C4-2B (cell line): ENCODE measurements at regions not wholly inside any gene's neighbourhood (a gene's known extent, or its start where the extent isn't known, plus 50 kb on each side); places are given as distances from the start of the nearest gene placed in this dataset.

Experiments
- ZFX ChIP-seq: fragments of 450-650 bp; IDR thresholded peaks from 2 replicates; pipeline ENCODE4 v1.6.1; 2017
- TF ChIP-seq, protein P1 (sequence below): fragments of 450-650 bp; conservative IDR thresholded peaks from 2 replicates; pipeline ENCODE4 v1.5.1; 2017; ENCODE audit warnings: mild to moderate bottlenecking

DNA sequence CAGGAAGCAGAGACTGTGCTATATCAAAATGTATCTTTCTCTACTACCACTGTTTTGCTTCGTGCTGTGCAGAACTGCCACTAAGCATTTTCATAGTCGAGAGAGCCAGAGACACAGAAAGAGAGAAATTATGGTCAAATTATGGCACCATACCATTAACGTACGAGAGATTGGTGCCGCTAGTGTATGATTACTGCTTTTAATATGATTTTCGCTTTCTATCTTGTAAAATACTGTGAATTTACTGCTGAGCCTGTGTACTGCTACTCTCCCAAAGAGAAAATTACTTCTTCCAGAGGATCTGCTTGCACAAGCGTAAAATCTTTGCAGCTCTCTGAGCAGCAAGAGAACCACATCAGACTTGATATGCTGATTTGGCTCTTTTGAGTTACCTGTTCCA, 71.1 kb upstream of the ZNF281 start:
- TF ChIP-seq, protein P1, sequence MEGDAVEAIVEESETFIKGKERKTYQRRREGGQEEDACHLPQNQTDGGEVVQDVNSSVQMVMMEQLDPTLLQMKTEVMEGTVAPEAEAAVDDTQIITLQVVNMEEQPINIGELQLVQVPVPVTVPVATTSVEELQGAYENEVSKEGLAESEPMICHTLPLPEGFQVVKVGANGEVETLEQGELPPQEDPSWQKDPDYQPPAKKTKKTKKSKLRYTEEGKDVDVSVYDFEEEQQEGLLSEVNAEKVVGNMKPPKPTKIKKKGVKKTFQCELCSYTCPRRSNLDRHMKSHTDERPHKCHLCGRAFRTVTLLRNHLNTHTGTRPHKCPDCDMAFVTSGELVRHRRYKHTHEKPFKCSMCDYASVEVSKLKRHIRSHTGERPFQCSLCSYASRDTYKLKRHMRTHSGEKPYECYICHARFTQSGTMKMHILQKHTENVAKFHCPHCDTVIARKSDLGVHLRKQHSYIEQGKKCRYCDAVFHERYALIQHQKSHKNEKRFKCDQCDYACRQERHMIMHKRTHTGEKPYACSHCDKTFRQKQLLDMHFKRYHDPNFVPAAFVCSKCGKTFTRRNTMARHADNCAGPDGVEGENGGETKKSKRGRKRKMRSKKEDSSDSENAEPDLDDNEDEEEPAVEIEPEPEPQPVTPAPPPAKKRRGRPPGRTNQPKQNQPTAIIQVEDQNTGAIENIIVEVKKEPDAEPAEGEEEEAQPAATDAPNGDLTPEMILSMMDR: no peak
- no peak for TF ChIP-seq ZFX
